Stimulated activated CD4-positive, alpha-beta T cell treated with anti-CD3 and anti-CD28 coated beads, Interleukin-1b, Interleukin-23, amount 100 ng/mL, for 48 hours (primary cell): ENCODE measurements at regions not wholly inside any gene's neighbourhood (a gene's known extent, or its start where the extent isn't known, plus 50 kb on each side); places are given as distances from the start of the nearest gene placed in this dataset.
"Not testable (repeated sequence)": the region's sequence is repeated elsewhere in the genome, so short reads cannot be mapped to it uniquely, and the experiment has no call there.

Source experiments
- DNase-seq: peaks from one replicate; pipeline ENCODE4 v3.0.0-alpha.2; 2020

DNA sequence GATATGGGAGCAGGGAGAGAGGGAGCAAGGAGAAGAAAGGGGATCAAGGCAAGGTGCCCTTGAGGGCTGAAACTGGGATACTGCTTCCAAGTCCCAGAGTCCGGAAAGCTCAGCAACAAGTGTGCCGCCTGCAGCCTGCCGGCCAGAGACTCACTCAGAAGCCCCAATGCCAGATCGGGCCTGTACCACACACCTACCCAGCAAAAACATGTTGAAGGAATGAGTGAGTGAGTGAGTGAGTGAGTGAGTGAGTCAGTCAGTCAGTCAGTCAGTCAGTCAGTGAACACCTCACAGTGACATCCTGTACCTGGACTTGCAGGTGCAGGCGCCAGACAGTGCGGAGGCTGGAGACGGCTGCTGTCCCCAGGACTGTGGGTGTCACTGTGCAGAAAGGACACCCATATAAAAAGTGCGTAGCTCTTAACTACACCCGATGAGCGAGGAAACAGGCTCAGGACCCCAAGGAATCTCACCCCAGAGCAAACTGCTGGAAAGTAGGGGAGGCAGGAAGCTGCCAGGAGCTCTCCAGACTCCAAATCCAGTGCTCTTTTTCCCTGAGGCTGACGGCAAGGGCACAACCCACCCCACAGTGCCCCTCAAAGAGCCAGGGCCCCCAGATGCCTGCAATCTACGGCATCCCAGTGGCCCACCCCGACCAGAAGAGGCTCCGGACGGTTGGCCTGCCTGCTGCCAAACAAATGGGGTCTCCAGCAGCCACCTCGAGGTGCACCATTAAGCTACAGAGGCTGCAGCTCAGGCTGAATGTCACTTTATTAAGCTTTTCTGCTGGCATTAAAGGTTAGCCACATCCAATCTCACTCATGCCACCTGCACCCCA lies 261.7 kb downstream of the NPHP4 start:
- no peak for DNase-seq

GRCh38 chr1:5729636-5730145 lies 262.5 kb downstream of the NPHP4 start:
- DNase-seq = no peak

DNA sequence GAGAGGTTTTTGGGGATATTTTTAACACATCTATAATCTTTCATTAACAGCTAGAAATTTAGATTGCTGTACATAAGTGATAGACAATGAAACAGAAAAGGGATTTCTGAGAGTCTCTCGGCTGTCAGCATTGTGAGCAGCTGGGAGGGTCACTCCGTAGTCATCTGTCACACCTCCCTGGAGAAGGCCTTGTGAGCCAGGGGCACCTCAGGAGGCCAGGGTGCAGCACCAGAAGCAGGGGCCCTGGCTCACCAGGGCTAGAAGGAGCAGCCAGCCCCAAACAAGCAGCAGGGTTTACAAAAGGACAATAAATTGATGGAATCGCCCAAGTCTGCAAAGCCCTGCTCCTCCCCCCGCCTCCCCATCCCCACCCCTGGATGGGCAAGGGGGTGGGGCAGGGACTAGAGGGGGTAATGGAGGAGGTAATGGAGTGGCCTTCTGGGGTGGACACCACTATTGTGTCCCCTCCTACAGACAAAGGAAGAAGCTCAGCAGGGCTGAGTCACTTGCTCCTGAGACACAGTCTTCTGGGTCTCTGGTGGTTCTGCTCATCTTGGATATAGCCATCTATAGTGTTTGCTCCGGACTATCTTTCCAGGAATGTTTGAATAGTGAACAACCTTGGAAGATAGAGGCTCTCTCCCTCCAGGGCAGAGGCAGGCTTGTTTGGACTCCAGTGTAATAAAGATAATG lies 263.4 kb downstream of the NPHP4 start:
- DNase-seq = no peak

- no peak for DNase-seq
These were observed 264.2 kb downstream of the NPHP4 start for GRCh38 chr1:5727871-5728643.

DNA sequence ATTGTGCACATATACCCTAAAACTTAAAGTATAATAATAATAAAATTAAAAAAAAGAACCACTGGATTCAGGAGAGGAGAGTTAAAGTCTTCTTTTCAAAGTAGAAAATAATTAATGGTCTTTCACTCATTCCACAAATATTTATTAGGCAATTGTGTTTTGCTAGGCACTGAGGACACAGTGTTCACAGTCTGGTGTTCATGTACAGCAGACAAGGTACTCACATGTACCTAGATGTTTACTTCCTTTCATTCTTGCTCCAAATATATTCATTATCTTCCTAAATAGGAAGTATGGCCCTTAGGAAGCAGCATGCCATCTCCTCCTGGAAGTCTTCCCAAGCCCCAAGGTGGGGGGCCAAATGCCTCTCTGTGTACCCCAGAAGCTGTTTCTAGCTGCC lies 265.0 kb downstream of the NPHP4 start:
- no peak for DNase-seq

GRCh38 chr1:5726586-5727184 lies 265.5 kb downstream of the NPHP4 start:
- not testable (repeated sequence) for DNase-seq

GRCh38 chr1:5725855-5726585 lies 266.2 kb downstream of the NPHP4 start:
- no peak for DNase-seq

GRCh38 chr1:5725406-5725805 lies 266.8 kb downstream of the NPHP4 start:
- DNase-seq = no peak

- DNase-seq = no peak
These were observed 267.4 kb downstream of the NPHP4 start for GRCh38 chr1:5724847-5725246.

DNA sequence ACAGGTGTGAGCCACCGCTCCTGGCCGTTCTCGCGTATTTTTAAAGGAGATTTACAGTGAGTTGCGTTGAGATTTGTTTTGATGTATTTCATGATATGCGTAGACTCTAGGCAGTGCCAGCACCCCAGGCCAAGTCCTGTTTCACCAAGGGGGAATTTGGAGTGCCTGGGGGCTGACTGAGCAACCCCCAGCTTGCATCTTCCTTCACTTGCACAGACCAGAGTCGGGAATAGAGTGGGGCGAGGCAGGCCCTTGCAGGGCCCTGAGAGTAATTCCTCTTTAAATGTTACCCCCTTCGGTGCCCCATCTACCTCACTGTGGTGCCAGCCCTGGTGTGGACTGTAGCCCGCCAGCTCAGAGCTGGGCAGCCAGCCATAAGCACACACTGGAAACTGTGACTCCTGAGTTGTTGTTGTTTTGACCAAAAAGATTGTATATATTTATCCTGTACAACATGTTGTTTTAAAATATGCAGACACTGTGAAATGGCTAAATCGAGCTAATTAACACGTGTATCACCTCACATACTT lies 269.5 kb downstream of the NPHP4 start:
- no peak for DNase-seq

- no peak for DNase-seq
These were observed 270.5 kb downstream of the NPHP4 start for GRCh38 chr1:5721634-5722215.

GRCh38 chr1:5720936-5721335 lies 271.3 kb downstream of the NPHP4 start:
- DNase-seq = no peak

DNA sequence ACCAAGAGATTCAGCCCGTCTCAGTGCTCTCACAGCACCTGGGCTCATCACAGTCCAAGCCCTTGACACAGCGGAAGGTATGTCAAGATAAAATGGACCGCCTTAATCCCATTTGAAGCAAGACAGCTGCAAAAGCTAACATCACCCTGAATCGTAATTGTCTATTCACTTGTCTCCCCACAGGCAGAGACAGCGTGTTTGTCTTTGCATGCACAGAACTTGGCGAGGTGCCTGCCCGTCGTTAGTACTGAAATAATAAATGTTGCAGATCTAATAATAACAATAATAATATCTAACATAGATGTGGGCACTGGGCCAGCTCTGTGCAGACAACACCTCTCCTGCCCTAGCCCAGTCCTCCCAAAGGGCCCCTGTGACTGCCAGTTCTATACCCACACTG lies 271.7 kb downstream of the NPHP4 start:
- DNase-seq = no peak

- DNase-seq = no peak
These were observed 272.2 kb downstream of the NPHP4 start for GRCh38 chr1:5720045-5720444.

GRCh38 chr1:5718831-5719632 lies 273.2 kb downstream of the NPHP4 start:
- no peak for DNase-seq

GRCh38 chr1:5717031-5717682 lies 275.1 kb downstream of the NPHP4 start:
- DNase-seq = no peak

GRCh38 chr1:5716126-5716525 lies 276.1 kb downstream of the NPHP4 start:
- DNase-seq = no peak

GRCh38 chr1:5713101-5714010 lies 278.9 kb downstream of the NPHP4 start:
- no peak for DNase-seq
